Spinal cord (tissue), 9 donors: ENCODE measurements at regions not wholly inside any gene's neighbourhood (a gene's known extent, or its start where the extent isn't known, plus 50 kb on each side); places are given as distances from the start of the nearest gene placed in this dataset.
A peak's percentile ranks its signal among the peaks of the same experiment; 100 is the strongest.

ENCODE experiments used
- DNase-seq, 6 donors: peaks; one replicate each; pipeline versions ENCODE4 v3.0.0 to v3.0.0-alpha.2; 2013 to 2015; ENCODE audit warnings: low spot score in 6 of 6, low read depth in 4 of 6
- H3K27ac ChIP-seq: one replicate; pipeline ENCODE4 v1.5.1; 2013; ENCODE audit warnings: low read depth, low read length, control low read depth
- H3K27me3 ChIP-seq: one replicate; pipeline ENCODE4 v1.6.1; 2013; ENCODE audit warnings: low read length; ENCODE audit not compliant: control insufficient read depth, insufficient read depth
- H3K36me3 ChIP-seq: one replicate; pipeline ENCODE4 v1.6.1; 2013; ENCODE audit warnings: low read length; ENCODE audit not compliant: control insufficient read depth, insufficient read depth
- H3K4me1 ChIP-seq: one replicate; pipeline ENCODE4 v1.6.1; 2013; ENCODE audit warnings: low read length; ENCODE audit not compliant: control insufficient read depth, insufficient read depth
- H3K4me3 ChIP-seq: one replicate; pipeline ENCODE4 v1.5.1; 2013; ENCODE audit warnings: low read depth, low read length, control low read depth
- H3K9me3 ChIP-seq: one replicate; pipeline ENCODE4 v1.6.1; 2013; ENCODE audit warnings: low read length; ENCODE audit not compliant: control insufficient read depth, insufficient read depth
- WGBS: methylation state at CpG from one replicate; pipeline ENCODE4 v1.1.5; 2013; ENCODE audit warnings: missing lambda C conversion rate; ENCODE audit not compliant: insufficient coverage; 5-methylcytosine and 5-hydroxymethylcytosine counted together
- donor health status: healthy.

DNA sequence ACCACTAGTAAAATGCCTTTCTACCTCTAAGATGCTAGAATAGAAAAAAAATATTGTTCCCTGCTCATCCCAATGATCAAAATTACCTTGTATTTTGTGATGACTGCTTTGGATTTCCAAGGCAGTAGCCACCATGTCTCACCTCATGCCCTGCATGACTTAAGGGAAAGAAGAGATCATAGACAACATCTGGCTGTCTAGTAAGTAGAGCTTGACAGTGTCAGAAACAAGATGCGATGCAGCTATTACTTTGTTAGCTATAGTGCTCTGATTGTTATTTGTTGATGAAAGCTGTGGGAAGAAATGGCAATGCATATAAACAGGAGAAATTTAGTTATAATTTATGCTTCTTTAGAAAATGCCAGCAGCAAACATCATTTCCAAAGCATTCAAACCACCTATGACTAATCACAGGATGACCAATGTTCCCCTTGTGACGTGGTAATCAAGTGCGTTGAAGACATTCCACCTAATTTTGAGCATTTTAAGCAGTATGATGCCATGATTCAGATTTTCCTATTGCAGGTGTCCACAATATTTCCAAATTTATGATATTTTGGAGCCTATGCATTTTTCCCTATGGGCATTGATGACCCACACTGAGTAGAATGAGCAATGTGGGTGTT lies 308.3 kb downstream of the KCNRG start:
- H3K4me1 ChIP-seq, result no peaks in the 10 kb centered on the region
- H3K9me3 ChIP-seq, result no peaks in the 10 kb centered on the region
- no peak overlapping the region for H3K4me3 ChIP-seq
- no peak overlapping the region for H3K27ac ChIP-seq
- no peaks in the 10 kb centered on the region for H3K27me3 ChIP-seq
- no CpG with 5 or more reads among the region's 3 CpGs for WGBS
- H3K36me3 ChIP-seq, result no peaks in the 10 kb centered on the region
- no peak for DNase-seq

DNA sequence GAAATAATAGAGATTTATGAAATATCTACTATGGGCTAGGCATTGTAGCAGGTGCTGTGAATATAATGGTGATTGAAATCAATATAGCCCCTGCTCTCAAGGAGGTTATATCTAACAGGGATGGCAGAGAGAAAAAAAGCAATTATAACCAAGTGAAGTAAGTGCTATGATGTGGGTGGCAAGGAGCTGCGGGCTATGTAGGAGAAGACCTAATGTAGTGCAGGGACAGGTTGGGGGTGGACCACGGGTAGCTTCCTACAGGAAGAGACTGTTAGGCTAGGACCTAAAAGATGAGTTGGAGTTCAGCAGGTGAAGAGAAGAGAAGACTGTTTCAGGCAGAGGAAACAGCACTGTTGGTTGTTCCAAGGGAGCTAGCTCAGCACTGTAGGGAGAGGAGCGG lies 311.0 kb downstream of the KCNRG start:
- Histone ChIP-seq H3K9me3 (no peaks in the 10 kb centered on the region), H3K36me3 (no peaks in the 10 kb centered on the region), H3K4me1 (no peaks in the 10 kb centered on the region), H3K27me3 (no peaks in the 10 kb centered on the region), H3K27ac (no peak overlapping the region), H3K4me3 (no peak overlapping the region)
- no peak for DNase-seq
- WGBS, result 97% methylated on average over 3 of the region's 3 CpGs

- Histone ChIP-seq H3K9me3 (no peaks in the 10 kb centered on the region), H3K27ac (no peak overlapping the region), H3K4me3 (no peak overlapping the region), H3K27me3 (no peaks in the 10 kb centered on the region), H3K4me1 (no peaks in the 10 kb centered on the region), H3K36me3 (no peaks in the 10 kb centered on the region)
- DNase-seq, result no peak
- 79% methylated on average over 3 of the region's 5 CpGs for WGBS
Observed at GRCh38 chr13:50326811-50327210, 311.6 kb downstream of the KCNRG start.

DNA sequence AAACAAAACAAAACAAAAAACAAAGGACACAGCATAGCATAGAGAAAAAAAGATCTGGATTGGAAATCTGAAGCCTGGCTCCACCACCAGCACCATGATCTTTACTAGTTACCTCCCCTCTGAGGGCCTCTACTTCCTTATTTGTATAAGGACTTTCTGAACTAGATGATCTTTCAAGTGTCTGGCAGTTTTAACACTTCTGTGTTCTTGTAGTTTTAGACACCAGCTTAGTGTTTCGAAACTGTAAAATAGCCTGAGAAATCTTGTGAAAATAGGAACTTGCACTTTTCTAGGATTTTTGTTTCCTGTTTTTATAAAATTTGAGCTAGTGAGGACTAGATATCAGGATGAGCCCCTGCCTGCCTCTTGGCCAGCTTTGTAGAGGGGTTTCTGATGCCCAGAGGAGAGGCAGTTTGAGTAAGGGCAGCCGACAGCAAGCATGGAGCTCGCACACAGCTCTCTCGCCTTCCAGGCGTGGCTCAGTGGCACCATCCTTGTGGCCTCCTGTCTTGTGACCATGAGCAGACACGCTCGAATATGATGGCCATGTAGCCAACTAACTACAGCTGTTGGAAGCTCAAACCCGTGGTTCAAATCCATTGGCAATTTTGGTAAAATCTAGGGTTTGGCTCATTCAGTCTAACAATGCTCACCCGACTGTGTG lies 319.0 kb downstream of the KCNRG start:
- WGBS, result 95% methylated on average over 9 of the region's 9 CpGs
- Histone ChIP-seq H3K4me3 (no peak overlapping the region), H3K9me3 (no peaks in the 10 kb centered on the region), H3K4me1 (no peaks in the 10 kb centered on the region), H3K27ac (no peak overlapping the region), H3K27me3 (no peaks in the 10 kb centered on the region), H3K36me3 (no peaks in the 10 kb centered on the region)
- DNase-seq, result no peak

DNA sequence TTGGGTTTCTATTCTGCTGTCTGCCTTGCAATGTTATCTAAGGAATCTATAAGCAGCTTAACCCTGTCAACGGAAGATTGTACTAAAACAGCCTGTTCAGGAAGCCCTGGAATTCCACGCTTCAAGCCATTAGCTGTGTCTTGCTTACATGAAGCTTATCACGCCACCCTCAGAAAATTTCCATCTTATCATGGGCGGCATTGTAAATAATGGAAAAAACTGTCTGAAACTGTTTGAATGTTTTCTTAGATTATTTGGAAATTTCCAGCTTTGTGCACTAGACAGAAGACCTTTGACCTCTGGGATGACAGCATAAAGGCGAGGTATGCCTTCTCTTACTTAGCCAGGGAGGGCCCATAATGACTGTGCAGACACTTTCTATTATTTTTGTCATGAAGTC lies 319.7 kb downstream of the KCNRG start:
- Histone ChIP-seq H3K4me1 (no peaks in the 10 kb centered on the region), H3K36me3 (no peaks in the 10 kb centered on the region), H3K9me3 (no peaks in the 10 kb centered on the region), H3K4me3 (no peak overlapping the region), H3K27me3 (no peaks in the 10 kb centered on the region), H3K27ac (no peak overlapping the region)
- DNase-seq, result no peak
- WGBS, result 100% methylated on average over 1 of the region's 5 CpGs

- no peaks in the 10 kb centered on the region for H3K36me3 ChIP-seq
- H3K27ac ChIP-seq, result no peak overlapping the region
- no peak overlapping the region for H3K4me3 ChIP-seq
- no peaks in the 10 kb centered on the region for H3K9me3 ChIP-seq
- DNase-seq, result no peak
- no CpG with 5 or more reads among the region's 1 CpG for WGBS
- H3K4me1 ChIP-seq, result peaks cover 8% of the 10 kb centered on the region
- no peaks in the 10 kb centered on the region for H3K27me3 ChIP-seq
Observed at GRCh38 chr13:50339271-50339670, 324.0 kb downstream of the KCNRG start.

DNA sequence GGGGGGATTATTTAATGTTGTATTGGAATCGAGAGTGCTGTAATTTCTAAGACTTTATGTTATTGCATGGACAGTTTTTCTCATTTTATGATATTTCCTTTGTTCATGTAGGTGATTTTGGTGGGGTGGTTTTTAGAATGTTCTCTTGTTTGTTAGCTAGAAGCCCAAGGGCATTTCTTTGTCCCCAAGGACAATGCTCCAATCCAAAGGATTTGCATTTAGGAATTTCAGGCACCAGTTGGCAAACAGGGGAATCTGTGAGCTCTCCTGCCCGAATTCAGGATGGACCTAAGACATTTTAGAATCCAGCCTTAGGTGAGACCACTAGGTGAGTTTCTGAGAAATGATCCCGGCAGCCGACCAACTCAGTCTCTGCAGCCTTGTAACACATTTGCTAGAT lies 324.9 kb downstream of the KCNRG start:
- Histone ChIP-seq H3K27ac (no peak overlapping the region), H3K4me1 (peaks cover 8% of the 10 kb centered on the region), H3K9me3 (no peaks in the 10 kb centered on the region), H3K27me3 (no peaks in the 10 kb centered on the region), H3K36me3 (no peaks in the 10 kb centered on the region), H3K4me3 (no peak overlapping the region)
- 63% methylated on average over 3 of the region's 4 CpGs for WGBS
- DNase-seq, result no peak

DNA sequence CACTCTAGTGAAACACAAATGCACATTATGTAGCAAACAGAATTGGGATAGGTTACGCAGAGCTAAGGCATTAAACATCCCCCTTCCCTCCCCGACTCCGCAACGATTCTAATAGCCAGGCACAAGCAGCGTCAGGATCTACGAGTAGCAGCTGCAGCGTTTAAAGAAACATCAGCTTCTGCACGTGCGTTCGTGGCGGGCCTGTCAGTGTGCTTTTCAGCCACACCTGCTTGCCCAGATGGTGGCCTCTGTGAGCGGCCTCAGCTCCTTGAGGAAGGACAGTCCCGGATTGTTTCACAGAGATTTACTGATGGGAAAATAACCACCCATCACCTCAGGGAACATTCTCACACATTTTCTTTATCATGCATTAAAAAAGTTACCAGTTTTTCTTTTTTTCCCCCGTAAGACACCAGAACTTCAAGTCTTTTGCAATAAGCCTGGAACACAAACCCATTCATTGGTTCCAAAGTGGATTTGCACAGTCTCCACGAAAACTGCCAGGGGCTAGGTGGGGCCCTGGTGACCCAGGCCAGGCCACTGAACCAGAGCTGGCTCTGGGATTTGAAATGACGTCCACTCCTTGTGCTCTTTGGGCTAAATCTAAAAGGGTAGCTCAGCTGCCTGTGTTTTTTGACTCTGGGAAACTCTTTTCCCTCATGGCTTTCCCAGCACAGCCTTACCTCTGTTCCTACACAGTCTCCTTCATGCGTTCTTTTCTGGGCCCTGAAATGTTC lies 325.5 kb downstream of the KCNRG start:
- WGBS, result 20% methylated on average over 16 of the region's 17 CpGs
- Histone ChIP-seq H3K9me3 (no peaks in the 10 kb centered on the region), H3K4me1 (peaks cover 8% of the 10 kb centered on the region), H3K27me3 (no peaks in the 10 kb centered on the region), H3K36me3 (no peaks in the 10 kb centered on the region), H3K27ac (no peak overlapping the region), H3K4me3 (no peak overlapping the region)
- peak in 3 of 6 donors; percentile 36 to 81 (median 60) for DNase-seq

- H3K27me3 ChIP-seq, result no peaks in the 10 kb centered on the region
- no peak overlapping the region for H3K27ac ChIP-seq
- no peaks in the 10 kb centered on the region for H3K9me3 ChIP-seq
- no peaks in the 10 kb centered on the region for H3K36me3 ChIP-seq
- WGBS, result 67% methylated on average over 1 of the region's 2 CpGs
- DNase-seq, result no peak
- H3K4me3 ChIP-seq, result no peak overlapping the region
- peaks cover 8% of the 10 kb centered on the region for H3K4me1 ChIP-seq
Observed at GRCh38 chr13:50341526-50341925, 326.3 kb downstream of the KCNRG start.

GRCh38 chr13:50344717-50345116 lies 329.5 kb downstream of the KCNRG start:
- no peak for DNase-seq
- H3K4me1 ChIP-seq, result peaks cover 8% of the 10 kb centered on the region
- H3K27ac ChIP-seq, result no peak overlapping the region
- H3K27me3 ChIP-seq, result no peaks in the 10 kb centered on the region
- H3K9me3 ChIP-seq, result no peaks in the 10 kb centered on the region
- 30% methylated on average over 2 of the region's 3 CpGs for WGBS
- H3K4me3 ChIP-seq, result no peak overlapping the region
- no peaks in the 10 kb centered on the region for H3K36me3 ChIP-seq
